PC-3 (cell line): ENCODE measurements at regions not wholly inside any gene's neighbourhood (a gene's known extent, or its start where the extent isn't known, plus 50 kb on each side); places are given as distances from the start of the nearest gene placed in this dataset.

Source experiments
- CTCF ChIP-seq: fragments of 300-600 bp; sonication (generic); conservative IDR thresholded peaks from 2 replicates; pipeline ENCODE4 v1.5.1; 2017; ENCODE audit warnings: antibody characterized with exemption, low read depth, mild to moderate bottlenecking, low read length
- EZH2 ChIP-seq: fragments of 300-600 bp; sonication (generic); IDR thresholded peaks from one replicate; pipeline ENCODE4 v1.6.1; 2017; ENCODE audit warnings: antibody characterized with exemption, mild to moderate bottlenecking, low read length; ENCODE audit not compliant: unreplicated experiment

GRCh38 chr10:21336476-21337170, 188.9 kb downstream of the SKIDA1 start:
- TF ChIP-seq CTCF (no peak), EZH2 (no peak)
